B cell (primary cell): ENCODE measurements at regions not wholly inside any gene's neighbourhood (a gene's known extent, or its start where the extent isn't known, plus 50 kb on each side); places are given as distances from the start of the nearest gene placed in this dataset.

Experiments used
- ATAC-seq: fragments of 200-7000 bp; cut with Tn5 transposase; one replicate; pipeline ENCODE4 v1.10.0; 2021; ENCODE audit warnings: low read depth, mild to moderate bottlenecking, moderate number of reproducible peaks, moderate library complexity
- CTCF ChIA-PET: fragments of 350-600 bp; sonication (Branson Sonifier 250); formaldehyde crosslinking; loops from one replicate; lab custom pipeline; 2021; ENCODE audit warnings: antibody characterized with exemption, inconsistent platforms; lab: Charles Lee
- POLR2A ChIA-PET: fragments of 350-600 bp; sonication (Branson Sonifier 250); formaldehyde crosslinking; loops from one replicate; lab custom pipeline; 2021; ENCODE audit warnings: antibody characterized with exemption; lab: Charles Lee
- DNase-seq: peaks from one replicate; pipeline ENCODE4 v3.0.0; 2013
- H2AFZ ChIP-seq: 2 replicates; pipeline ENCODE4 v1.6.1; 2012; ENCODE audit warnings: mild to moderate bottlenecking, low read depth, low read length; ENCODE audit not compliant: insufficient read depth, poor library complexity, severe bottlenecking
- H3K27ac ChIP-seq, 2 donors: 1 replicate in 1 of 2; 2 replicates in 1 of 2; pipeline ENCODE4 v1.5.1; 2012 to 2013; ENCODE audit warnings: low read length in 2 of 2, mild to moderate bottlenecking in 2 of 2, moderate library complexity in 1 of 2
- H3K27me3 ChIP-seq, 4 experiments: fragments of 200-600 bp in 1 of 4; sonication (generic) in 1 of 4; replicated peaks in 1 of 4; 1 replicate in 2 of 4; 2 replicates in 2 of 4; pipeline versions ENCODE4 v1.6.1 to v1.7.0; 2013 to 2016; ENCODE audit warnings: low read length in 3 of 4, mild to moderate bottlenecking in 2 of 4, mixed read lengths in 1 of 4, moderate library complexity in 1 of 4; ENCODE audit not compliant: insufficient read depth in 4 of 4, control insufficient read depth in 3 of 4; ENCODE audit errors: control extremely low read depth in 1 of 4
- H3K36me3 ChIP-seq, 2 experiments: replicated peaks in 1 of 2; 1 replicate in 1 of 2; 2 replicates in 1 of 2; pipeline versions ENCODE4 v1.6.1 to v1.7.1; 2013; ENCODE audit warnings: low read length in 1 of 2; ENCODE audit not compliant: insufficient read depth in 2 of 2, control insufficient read depth in 1 of 2; ENCODE audit errors: control extremely low read depth in 1 of 2, extremely low read depth in 1 of 2
- H3K4me1 ChIP-seq, 2 donors: fragments of 200-600 bp in 1 of 2; sonication (generic) in 1 of 2; 1 replicate in 1 of 2; 2 replicates in 1 of 2; pipeline versions ENCODE4 v1.5.1 to v1.6.1; 2013 to 2017; ENCODE audit warnings: low read length in 2 of 2; ENCODE audit not compliant: control insufficient read depth in 2 of 2, insufficient read depth in 2 of 2
- H3K4me2 ChIP-seq: replicated peaks from 2 replicates; pipeline ENCODE3; 2012; ENCODE audit warnings: mild to moderate bottlenecking, low read depth, low read length; ENCODE audit not compliant: poor library complexity, severe bottlenecking
- H3K4me3 ChIP-seq, 5 experiments: fragments of 200-600 bp in 1 of 5; sonication (generic) in 1 of 5; 1 replicate in 3 of 5; 2 replicates in 2 of 5; pipeline versions ENCODE4 v1.5.1 to v1.7.0; 2011 to 2016; ENCODE audit warnings: low read length in 4 of 5, mild to moderate bottlenecking in 4 of 5, low read depth in 2 of 5, control low read depth in 1 of 5, moderate library complexity in 1 of 5; ENCODE audit not compliant: insufficient read depth in 1 of 5; ENCODE audit errors: control extremely low read depth in 1 of 5, extremely low read depth in 1 of 5
- H3K79me2 ChIP-seq: fragments of 200-600 bp; sonication (generic); one replicate; pipeline ENCODE4 v1.6.0; 2016; ENCODE audit warnings: low read length; ENCODE audit not compliant: control insufficient read depth, insufficient read depth
- H3K9ac ChIP-seq: fragments of 200-600 bp; sonication (generic); 2 replicates; pipeline ENCODE4 v1.6.1; 2017; ENCODE audit warnings: mild to moderate bottlenecking, low read length, moderate library complexity
- H3K9me3 ChIP-seq, 3 donors: one replicate each; pipeline versions ENCODE4 v1.6.1 to v1.7.1; 2013; ENCODE audit warnings: low read length in 2 of 3; ENCODE audit not compliant: control insufficient read depth in 2 of 3, insufficient read depth in 1 of 3; ENCODE audit errors: control extremely low read depth in 1 of 3
- H4K20me1 ChIP-seq: 2 replicates; pipeline ENCODE4 v1.6.0; 2012; ENCODE audit warnings: mild to moderate bottlenecking, low read length; ENCODE audit not compliant: insufficient read depth, control insufficient read depth, poor library complexity, severe bottlenecking
- H3K27ac Mint-ChIP-seq: one replicate; pipeline ENCODE4 v1.8.0; 2021; ENCODE audit warnings: mixed read lengths
- H3K27me3 Mint-ChIP-seq: one replicate; pipeline ENCODE4 v1.8.0; 2021; ENCODE audit warnings: mixed read lengths
- H3K4me1 Mint-ChIP-seq: one replicate; pipeline ENCODE4 v1.8.0; 2021; ENCODE audit warnings: mixed read lengths
- H3K4me3 Mint-ChIP-seq: one replicate; pipeline ENCODE4 v1.8.0; 2021; ENCODE audit warnings: mixed read lengths
- H3K9me3 Mint-ChIP-seq: one replicate; pipeline ENCODE4 v1.8.0; 2022; ENCODE audit warnings: mixed read lengths; ENCODE audit not compliant: insufficient read depth
- EZH2 ChIP-seq: IDR thresholded peaks from 2 replicates; pipeline ENCODE4 v1.6.1; 2012; ENCODE audit warnings: borderline replicate concordance, low read depth, mild to moderate bottlenecking, moderate library complexity, low read length; ENCODE audit not compliant: insufficient read depth, poor library complexity, severe bottlenecking
- WGBS: methylation state at CpG from one replicate; pipeline ENCODE4 v1.1.5; 2013; ENCODE audit warnings: missing lambda C conversion rate; ENCODE audit not compliant: insufficient coverage; 5-methylcytosine and 5-hydroxymethylcytosine counted together
- intact Hi-C: fragments of 100-400 bp; cut with micrococcal nuclease; formaldehyde crosslinking; loops from one replicate; pipeline ENCODE4 v1.10.0; 2022
- TF ChIP-seq, protein P1 (sequence below): fragments of 200-600 bp; IDR thresholded peaks from one replicate; pipeline ENCODE4 v1.8.0; 2022; ENCODE audit warnings: antibody characterized with exemption, mild to moderate bottlenecking

GRCh38 chr20:21618759-21619416 is 86.6 kb upstream of the PAX1 start:
- Histone ChIP-seq H3K36me3 (no peaks in the 10 kb centered on the region), H3K9me3 (peaks cover 0 to 3% (median 1%) of the 10 kb centered on the region in 3 donors), H3K27me3 (no peaks in the 10 kb centered on the region), H2AFZ (no peak overlapping the region), H3K79me2 (no peaks in the 10 kb centered on the region), H3K4me2 (no peak overlapping the region), H3K4me1 (no peaks in the 10 kb centered on the region), H4K20me1 (no peaks in the 10 kb centered on the region), H3K27ac (no peak overlapping the region), H3K4me3 (no peak overlapping the region), H3K9ac (no peak overlapping the region)
- ChIA-PET CTCF (no interaction called here), POLR2A (no interaction called here)
- H3K4me3 Mint-ChIP-seq, result no peak overlapping the region
- no peaks in the 10 kb centered on the region for H3K9me3 Mint-ChIP-seq
- 17% methylated on average over 2 of the region's 7 CpGs for WGBS
- TF ChIP-seq EZH2, result no peak
- TF ChIP-seq, protein P1, sequence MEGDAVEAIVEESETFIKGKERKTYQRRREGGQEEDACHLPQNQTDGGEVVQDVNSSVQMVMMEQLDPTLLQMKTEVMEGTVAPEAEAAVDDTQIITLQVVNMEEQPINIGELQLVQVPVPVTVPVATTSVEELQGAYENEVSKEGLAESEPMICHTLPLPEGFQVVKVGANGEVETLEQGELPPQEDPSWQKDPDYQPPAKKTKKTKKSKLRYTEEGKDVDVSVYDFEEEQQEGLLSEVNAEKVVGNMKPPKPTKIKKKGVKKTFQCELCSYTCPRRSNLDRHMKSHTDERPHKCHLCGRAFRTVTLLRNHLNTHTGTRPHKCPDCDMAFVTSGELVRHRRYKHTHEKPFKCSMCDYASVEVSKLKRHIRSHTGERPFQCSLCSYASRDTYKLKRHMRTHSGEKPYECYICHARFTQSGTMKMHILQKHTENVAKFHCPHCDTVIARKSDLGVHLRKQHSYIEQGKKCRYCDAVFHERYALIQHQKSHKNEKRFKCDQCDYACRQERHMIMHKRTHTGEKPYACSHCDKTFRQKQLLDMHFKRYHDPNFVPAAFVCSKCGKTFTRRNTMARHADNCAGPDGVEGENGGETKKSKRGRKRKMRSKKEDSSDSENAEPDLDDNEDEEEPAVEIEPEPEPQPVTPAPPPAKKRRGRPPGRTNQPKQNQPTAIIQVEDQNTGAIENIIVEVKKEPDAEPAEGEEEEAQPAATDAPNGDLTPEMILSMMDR, result no peak
- no peak for DNase-seq
- ATAC-seq, result no peak
- intact Hi-C loops, result no loop called here
- H3K27me3 Mint-ChIP-seq, result peaks cover 11% of the 10 kb centered on the region
- H3K4me1 Mint-ChIP-seq, result peaks cover 4% of the 10 kb centered on the region
- H3K27ac Mint-ChIP-seq, result no peak overlapping the region

DNA sequence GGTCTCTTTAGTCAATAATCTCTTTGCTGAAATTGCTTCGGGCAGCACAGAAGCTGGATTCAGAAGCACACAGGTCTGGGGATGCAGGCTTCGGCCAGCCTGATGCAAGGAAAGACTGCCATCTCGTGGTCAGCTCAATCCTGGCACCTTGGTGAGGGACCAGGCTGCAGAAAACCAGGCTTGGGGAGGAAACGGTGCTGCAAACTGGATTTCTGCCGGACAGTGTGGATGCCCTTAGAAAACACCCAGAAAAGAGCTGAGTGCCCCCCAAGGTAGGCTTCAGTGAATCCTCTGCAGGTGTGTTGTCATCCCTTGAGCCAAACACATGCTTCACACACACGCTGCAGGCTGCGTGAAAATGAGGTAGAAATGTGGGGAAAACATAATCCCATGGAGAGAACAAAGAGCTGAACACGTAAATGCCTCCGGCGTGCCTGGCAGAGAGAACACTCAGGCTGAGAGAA is 89.8 kb upstream of the PAX1 start:
- WGBS, result 36% methylated on average over 8 of the region's 10 CpGs
- H3K27ac Mint-ChIP-seq, result no peak overlapping the region
- H3K4me3 Mint-ChIP-seq, result no peak overlapping the region
- ATAC-seq (no peak), DNase-seq (peak; percentile 16)
- CTCF ChIA-PET, result interaction anchor here (0.7 to 2.3 kb wide), 5 partner anchors 7 to 755 kb away, joined by 5 to 8 read pairs (median 6); no protein-coding TSS in a partner anchor
- POLR2A ChIA-PET, result no interaction called here
- H3K36me3 ChIP-seq, result no peaks in the 10 kb centered on the region
- no peak overlapping the region for H3K4me2 ChIP-seq
- no peaks in the 10 kb centered on the region for H3K27me3 ChIP-seq
- H3K79me2 ChIP-seq, result no peaks in the 10 kb centered on the region
- H3K4me1 Mint-ChIP-seq, result no peaks in the 10 kb centered on the region
- H3K9me3 Mint-ChIP-seq, result no peaks in the 10 kb centered on the region
- H3K27me3 Mint-ChIP-seq, result peaks cover 23% of the 10 kb centered on the region
- H3K4me1 ChIP-seq, result no peaks in the 10 kb centered on the region
- H2AFZ ChIP-seq, result no peak overlapping the region
- no peaks in the 10 kb centered on the region for H3K9me3 ChIP-seq
- H3K27ac ChIP-seq, result no peak overlapping the region
- no peak overlapping the region for H3K9ac ChIP-seq
- intact Hi-C loops, result no loop called here
- H4K20me1 ChIP-seq, result no peaks in the 10 kb centered on the region
- no peak for TF ChIP-seq EZH2
- TF ChIP-seq, protein P1, result peak; percentile 62
- no peak overlapping the region for H3K4me3 ChIP-seq
